G401.6 (cell line): ENCODE measurements at regions not wholly inside any gene's neighbourhood (a gene's known extent, or its start where the extent isn't known, plus 50 kb on each side); places are given as distances from the start of the nearest gene placed in this dataset.

ENCODE experiments used
- FAIRE-seq: peaks from 2 replicates; lab custom pipeline; 2012; peaks lifted over from hg19 to GRCh38; lab: Jason Lieb, UNC

DNA sequence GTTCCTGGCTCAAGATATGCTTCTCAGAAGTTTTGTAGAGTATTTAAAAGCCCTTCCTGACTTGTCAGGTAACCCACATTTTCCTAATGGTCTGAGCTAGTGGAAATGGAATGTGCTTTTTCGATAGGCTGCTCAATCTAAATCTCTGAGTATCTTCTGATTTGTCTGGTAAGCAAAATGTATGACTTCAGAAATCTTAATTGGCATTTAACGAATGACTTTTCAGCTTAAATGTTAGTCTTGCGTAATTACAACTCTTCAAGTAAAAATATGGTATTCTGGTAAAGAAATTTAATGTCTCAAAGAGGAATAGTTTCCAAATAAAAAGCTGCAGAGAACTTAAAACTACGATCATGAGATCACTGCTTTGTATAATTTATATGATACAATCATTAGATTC, 379.1 kb downstream of the ANKRD50 start:
- FAIRE-seq: no peak

DNA sequence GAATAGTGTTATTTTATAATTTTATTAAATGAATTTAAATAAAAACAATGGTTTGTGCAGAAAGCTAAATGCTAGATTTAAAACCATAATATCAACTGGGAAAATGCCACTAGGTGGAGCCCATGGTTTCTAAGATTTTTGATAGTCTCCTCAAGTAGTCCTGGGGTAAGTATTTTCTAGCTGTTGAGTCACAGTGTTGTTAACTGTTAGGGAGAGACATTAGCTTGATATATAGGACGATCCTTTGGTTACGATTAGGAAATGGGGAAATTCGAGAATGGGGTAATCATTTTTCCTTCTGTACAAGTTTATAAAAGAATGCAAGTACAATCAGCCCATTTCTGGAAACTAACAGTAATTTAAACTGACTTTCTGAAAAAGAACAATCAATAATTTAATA, 378.4 kb downstream of the ANKRD50 start:
- peak; percentile 97 for FAIRE-seq

DNA sequence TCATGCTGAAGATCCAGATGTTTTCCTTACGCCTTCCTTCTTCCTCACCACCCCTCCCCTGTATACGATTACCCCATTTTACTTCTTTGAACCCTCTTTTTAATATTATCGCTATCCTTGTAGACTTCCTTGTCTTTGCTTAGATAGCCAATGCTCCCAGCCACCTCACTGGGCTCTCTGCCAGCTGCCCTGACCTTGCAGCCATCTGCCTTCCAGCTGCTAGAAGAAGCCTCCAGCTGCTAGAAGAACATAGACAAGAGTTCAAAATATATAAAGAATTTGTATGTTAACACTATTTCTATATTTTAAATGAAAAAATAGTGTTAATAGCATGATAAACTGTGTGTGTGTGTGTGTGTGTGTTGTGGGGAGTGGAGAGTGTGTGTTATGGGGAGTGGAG, 374.7 kb downstream of the ANKRD50 start:
- no peak for FAIRE-seq

DNA sequence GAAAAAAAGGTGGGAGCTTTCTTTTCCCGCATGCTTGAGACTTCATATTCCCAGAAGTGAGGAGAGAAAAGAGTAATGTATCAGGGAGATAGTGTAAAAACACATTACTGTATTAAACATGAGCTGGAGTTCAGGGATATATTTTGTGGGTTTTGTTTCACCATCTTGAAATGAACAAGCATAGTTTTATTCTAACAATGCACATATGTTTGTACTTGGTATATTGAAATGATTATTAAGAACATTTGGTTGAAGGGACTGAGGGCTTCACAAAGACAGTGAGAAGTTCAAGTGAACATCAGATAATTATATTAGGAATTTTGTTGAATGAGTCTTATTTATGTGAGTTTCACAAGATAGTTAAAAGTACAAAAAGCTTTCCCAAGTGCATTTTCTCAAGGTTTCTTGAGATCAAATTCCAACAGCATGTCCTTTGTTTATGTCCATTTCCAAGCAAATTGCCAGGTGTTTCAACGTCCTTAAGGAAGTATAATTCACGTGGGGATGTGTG, 368.8 kb downstream of the ANKRD50 start:
- FAIRE-seq: no peak

DNA sequence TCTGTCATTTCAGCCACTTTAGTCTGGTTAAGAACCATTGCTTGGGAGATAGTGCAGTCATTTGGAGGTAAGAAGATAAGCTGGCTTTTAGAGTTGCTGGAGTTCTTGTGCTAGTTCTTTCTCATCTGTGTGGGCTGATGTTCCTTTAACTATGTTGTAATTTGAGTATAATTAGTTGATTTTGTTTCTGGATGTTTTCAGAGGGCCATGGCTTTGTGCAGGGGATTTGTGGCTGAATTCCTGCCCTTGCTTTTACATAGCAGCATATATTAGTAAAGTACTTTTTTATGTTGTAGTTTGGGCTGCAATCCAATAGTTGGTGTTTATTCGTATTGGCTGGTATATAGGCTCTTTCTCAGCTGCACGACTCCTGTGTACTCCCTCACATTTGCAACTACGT, 339.6 kb downstream of the ANKRD50 start:
- FAIRE-seq: no peak

DNA sequence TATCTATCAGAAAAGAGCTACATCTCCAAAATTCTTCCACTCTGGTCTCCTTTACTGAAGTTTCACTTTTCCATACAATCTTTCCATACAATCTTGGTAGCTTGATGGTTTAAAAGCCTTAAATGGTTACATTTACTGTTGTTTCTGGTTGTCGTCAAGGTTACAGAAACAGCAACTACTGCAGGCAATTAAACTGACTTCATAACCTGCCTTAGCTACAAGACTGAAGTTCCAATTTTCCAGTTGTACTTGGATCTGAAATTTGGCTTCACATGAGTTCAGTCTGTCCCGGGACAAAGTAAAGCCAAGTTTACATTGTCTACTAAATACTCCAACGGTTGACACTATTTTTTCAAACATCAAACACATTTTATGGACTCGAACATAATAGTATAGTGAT, 326.4 kb downstream of the ANKRD50 start:
- FAIRE-seq: no peak

DNA sequence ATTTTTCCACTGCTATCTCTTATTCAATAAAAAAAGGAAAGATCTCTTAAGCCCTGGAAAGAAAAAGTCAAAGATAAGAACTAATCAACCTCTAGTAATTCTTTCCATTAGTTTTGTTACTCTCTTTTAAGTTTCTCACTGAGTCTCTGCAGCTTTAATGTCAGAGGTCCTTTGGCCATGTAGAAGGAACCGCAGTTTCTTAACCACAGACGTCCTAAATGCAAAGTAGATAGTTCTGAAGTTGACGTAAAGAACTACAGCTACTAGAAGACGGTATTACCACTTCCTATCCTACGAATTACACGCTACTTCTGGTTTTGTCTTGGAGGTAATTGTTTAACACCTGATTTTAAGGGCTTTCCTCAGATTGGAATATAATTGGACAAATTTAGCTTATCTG, 325.9 kb downstream of the ANKRD50 start:
- FAIRE-seq: no peak

DNA sequence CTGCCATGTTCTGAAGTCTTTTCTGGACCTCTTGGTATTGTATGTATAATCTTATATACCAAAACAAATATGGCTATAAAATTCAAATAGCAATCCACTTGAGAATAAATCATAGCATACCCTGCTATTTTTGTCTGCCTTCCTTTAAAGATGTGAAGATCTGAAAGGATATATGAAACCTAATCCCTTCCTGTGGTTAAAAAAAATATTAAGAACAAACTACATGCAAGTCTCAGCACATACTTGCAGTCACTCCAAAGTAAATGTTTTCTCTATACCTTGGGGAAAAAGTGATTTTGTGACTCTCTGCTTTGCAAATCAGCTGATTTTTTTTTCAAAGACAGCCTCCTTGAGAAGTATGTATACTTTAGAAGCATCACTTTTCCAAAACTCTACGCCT, 322.9 kb downstream of the ANKRD50 start:
- FAIRE-seq: no peak

DNA sequence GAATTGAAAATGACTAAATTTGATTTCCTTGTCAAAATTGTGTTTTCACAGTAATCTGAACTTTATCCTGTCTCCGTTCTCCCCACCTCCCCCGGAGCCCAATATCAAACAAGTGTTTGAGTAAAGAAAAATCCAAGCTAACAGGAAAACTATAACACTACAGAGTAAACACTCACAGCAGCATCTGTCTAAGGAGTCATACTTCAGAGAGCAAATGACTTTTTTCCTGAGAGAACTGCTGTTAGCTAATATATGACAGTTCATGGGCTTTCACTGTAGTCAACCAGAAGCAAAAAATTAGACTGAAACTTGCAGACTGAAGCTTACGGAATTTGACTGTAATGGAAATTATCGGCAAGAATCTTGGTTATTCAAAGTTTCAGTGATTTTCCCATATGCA, 321.7 kb downstream of the ANKRD50 start:
- no peak for FAIRE-seq

DNA sequence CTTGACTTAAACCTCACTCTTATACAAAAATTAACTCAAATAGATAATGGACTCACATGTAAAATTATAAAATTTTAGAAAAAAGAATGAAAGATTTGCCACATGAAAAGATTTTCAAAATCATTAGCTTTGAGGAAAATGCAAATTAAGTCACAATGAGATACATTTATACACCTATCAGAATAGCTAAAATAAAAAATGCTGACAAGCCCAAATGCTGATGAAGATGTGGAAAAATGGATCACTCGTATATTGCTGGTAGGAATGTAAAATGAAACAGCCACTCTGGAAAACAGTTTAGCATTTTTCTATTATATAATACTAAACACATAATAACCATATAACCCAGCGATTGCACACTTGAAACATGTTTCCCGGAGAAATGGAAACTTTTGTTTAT, 316.2 kb downstream of the ANKRD50 start:
- FAIRE-seq: no peak

DNA sequence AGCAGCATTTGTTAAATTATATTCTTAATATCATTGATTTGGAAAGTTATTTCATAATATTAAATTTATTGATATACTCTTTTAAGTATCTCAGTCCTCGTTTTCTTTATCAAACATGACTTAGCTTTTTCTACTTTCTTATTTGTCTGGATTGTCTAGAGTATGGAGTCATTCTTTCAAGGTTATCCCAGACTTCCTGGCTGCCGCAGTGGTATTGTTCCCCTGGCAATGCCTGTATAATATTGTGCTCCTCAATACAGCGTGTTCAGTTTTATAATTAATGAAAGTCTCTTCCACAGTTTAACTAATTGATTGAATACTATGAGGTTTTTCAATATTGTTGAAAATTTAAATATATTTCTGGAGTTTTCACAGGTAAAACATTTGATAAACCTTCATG, 310.9 kb downstream of the ANKRD50 start:
- FAIRE-seq: no peak

DNA sequence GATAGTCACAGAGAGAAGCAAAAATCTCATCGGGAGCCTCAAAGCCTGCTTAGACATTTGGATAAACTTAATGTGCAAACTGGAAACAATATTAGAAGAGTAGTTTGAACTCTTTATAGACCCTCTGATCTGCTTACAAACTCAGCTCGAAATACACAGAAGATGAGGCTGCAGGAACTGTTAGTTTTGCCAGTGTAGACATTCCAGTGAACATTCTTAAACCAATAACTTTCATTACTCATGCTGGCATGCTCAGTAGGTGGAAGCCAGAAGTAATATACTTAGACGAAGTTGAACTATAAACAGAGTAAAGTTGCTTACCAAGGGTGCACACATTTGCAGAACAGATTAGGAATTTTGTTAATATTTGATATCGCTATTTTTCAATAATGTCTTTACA, 303.5 kb downstream of the ANKRD50 start:
- no peak for FAIRE-seq

DNA sequence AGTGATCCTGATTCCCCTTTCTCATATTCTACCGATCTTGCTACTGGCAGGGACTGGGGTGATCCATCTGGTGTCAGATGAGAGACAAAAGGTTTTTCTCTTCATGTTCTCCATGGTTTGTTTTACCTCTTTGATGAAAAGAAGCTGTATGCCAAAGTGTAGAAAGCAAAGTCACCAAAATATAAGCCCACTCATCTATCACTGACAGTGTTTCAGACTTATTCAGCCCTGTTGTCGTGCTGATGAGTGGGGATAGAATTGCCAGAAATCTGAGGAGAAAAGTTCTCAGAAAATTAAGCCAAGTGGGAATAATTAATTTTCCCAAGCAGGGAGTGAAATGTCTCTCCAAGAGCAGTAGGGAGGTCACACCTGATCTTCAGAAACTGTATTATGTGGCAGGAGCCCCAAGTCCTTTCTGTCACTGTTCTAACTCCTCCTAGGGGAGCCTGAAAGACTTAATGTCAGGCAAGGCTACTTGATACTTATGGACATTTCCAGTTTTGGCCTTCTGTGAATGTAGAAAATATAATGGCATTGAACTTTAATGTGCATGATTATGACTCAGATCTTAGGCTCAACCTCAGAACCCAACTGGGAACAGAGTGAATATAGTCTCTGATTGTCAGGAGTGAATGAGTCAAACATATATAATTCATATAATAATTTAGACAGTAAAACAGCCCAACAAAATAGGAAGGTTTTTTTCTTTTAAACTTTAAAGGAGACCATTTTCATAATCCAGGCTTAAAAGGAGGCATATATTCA, 298.1 kb downstream of the ANKRD50 start:
- no peak for FAIRE-seq

DNA sequence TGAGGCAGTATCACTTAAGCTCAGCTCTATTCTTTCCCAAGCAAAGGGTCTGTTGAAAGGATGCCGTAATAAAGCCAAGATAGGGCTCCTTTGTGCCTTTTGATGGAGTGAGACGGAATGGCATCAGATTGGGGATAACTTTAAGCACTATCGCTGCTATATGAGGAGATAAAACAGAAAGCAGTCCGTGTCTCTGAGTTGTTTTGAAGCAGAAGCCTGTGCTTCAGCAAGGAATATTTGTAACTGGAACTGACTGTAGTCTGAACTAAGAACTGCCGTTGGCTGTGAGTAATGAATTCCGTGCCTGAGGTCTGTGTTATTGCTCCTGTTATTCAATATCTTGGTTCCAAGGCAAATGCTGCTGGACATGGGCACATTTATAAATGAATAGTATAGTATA, 297.4 kb downstream of the ANKRD50 start:
- no peak for FAIRE-seq

DNA sequence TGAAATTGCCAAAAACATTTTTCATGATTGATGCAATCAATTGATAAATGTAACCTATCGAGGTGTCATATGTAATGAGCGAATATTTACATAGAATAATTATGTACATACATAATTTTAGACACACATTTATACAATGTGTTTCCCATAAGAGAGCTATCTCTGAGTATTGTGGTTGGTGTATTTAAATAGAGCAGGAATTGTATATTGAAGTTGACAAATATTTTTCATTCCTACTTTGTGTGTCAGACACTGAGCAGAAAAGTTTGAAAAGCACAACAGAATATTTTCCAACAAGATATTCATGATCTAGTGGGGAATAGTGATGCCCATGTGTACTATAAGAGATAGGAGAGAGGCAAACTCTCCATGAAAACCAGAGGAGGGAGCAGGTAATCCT, 295.2 kb downstream of the ANKRD50 start:
- FAIRE-seq: no peak

DNA sequence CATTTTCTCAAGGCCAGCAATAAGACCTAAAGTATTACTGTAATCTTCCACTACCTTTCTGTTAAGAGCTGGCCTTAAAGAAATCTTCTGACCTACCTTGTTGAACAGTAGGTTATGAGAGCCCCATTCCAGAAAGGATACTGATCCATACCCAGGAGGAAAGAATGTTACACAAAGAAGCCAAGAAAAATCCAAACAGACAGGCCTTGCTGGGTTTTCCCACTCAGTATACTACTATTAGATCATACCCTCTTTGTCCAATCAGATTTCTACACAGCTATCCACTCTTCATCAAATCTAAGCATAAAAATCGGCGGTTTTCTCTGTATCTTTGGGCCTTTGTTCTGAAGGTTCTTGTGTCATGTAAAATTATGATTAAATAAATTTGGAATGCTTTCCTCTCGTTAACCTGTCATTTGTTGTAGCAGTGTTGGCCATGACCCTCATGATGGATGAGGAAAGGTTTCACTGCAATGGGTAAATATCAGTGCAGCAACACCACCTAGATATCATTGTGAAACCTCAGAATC, 292.3 kb downstream of the ANKRD50 start:
- no peak for FAIRE-seq

DNA sequence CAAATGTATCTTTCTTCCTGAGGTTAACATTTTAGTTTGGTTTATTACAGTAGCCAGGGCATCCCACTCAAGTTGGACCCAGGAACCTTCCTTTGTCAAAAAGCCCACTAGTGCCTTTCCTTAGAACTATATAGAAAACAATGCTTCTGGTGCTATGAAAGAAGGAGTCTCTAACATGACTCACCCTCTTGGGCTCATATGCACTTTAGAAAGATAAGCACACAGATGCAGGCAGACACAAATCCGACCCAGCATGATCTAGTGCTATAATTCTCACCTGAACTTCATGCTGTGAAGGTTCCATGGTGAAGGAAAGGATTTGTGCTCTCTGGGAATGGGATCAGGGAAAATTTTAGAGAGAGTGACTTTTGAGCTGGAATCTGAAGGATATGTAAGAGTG, 289.4 kb downstream of the ANKRD50 start:
- no peak for FAIRE-seq

DNA sequence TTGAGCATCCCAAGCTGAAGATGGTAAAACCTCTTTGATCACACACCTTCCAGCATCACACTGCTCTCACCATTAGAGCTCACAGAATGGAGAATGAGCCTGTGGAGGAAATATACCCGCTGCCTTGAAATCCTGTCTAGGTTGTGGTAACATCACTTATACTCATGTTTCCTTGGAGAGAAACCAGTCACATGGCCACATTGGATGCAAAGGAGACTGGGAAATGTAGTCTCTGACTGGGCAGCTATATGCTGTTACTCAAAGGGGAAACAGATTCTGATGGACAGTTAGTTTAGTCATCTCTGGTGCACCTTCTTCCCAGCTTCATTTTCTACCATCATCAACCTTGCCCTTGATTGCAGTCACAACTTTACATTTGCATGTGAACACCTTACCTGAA, 286.3 kb downstream of the ANKRD50 start:
- FAIRE-seq: no peak

DNA sequence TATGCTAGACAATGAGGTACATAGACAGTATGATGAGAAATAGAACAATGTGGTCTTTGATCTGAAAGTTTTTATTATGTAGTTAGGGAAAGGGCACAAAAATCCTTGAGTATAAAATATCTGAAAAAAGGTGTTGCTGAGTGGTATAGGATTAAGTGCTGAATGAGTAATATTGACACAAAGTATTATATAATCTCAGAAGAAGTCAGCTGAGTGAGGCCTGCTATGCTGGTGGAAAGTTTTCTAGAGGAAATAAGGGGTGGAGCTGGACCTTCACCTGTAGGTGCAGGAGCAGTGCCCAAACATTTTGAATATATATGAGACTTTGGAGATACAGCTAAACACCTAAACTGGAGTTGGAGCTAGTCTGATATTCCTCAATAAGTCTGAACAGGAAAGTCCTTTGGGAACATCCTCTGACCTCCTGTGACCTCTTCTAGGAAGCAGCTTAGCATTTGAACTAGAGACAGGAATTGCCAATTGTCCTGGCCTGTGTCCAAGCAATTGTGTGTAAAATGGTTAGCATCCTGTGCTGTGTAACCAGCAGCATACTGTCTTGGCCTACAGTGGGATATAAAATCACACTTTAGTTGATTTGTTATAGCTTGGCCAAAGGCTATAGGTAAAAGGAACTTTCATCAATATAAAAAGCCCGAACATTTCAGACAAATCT, 285.3 kb downstream of the ANKRD50 start:
- no peak for FAIRE-seq

DNA sequence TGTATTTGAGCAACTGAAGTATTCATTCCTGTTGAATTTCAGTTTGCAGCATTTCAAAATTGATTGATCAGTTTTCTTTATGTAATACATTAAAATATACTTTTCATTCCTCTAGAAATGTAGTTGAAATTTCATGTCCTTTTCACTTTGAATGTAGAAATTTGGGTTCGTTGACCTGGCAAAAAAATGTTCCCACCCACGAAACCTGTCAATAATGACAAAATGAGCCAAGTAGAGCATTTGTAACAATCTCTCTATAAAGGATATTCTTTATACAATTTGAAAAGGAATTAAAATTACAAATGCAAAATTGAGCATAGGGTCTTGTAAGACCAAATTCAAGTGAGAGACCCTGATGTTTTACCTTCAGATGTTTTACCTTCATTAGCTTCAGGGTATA, 283.9 kb downstream of the ANKRD50 start:
- no peak for FAIRE-seq

DNA sequence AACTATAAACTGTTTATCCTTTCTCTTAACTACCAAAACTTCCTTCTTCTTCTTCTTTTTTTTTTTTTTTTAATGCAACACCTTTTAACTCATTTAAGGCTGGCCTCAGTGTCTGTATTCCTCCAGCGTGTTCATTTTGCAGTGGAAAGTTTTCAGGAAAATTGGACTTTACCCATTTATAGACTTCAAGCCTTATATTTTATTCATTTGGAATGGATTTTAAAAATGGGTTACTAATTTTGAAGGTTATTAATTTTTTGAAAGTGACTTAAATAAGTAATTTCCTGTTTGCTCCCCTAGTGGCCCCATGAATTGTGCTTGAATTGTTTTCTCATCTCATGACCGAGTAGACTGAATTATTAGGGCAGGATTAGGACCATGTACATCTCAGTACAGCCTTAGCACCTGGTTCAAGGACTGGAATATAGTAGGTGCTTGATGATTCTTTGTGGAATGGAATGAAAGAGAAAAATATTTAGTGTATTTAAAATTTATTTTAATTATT, 282.7 kb downstream of the ANKRD50 start:
- FAIRE-seq: no peak

DNA sequence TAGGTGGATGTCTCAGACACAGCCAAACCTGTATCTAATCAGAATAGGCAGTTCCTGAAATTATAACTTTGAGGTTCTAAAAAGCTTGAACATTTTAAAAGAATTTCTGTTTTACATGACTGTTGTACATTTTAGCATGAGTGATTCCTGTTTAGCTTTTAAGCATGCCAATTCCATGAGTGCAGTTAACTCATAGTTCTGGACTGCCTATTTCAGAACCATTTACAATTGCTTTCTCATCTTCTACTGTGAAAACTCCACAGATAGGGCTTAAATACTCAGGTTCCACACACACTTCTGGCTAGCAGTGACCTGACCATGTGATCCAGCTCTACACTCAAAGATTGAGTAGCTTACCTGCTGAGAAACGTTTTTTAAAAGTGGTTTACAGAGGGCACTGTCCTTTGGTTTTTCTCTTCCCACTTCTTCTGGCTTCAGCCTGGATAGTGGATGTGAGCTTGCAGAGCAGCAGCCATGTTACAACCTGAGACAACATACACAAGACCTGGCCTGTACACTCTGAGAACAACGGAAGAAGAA, 280.8 kb downstream of the ANKRD50 start:
- no peak for FAIRE-seq

DNA sequence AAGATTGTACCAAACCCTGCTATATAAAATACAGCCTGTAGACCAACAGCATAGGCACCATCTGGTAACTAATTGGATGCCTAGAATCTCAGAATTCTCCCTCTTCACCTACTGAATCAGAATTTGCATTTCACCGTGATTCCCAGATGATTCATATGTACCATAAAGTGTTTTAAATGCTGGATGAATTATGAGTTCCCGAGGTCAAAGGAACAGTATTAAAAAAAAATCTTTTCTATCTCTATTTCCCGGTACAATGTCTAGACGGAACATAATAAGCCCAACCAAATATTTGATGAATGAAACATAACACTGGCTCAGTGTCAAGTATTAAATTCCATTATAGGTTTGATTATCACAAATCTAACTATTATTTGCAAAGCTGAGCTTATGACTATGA, 280.0 kb downstream of the ANKRD50 start:
- no peak for FAIRE-seq
